HS-27A (cell line): ENCODE measurements at regions not wholly inside any gene's neighbourhood (a gene's known extent, or its start where the extent isn't known, plus 50 kb on each side); places are given as distances from the start of the nearest gene placed in this dataset.

Experiments
- DNase-seq: peaks from one replicate; pipeline ENCODE4 v3.0.0-alpha.2; 2012; ENCODE audit warnings: low read depth, missing footprints

DNA sequence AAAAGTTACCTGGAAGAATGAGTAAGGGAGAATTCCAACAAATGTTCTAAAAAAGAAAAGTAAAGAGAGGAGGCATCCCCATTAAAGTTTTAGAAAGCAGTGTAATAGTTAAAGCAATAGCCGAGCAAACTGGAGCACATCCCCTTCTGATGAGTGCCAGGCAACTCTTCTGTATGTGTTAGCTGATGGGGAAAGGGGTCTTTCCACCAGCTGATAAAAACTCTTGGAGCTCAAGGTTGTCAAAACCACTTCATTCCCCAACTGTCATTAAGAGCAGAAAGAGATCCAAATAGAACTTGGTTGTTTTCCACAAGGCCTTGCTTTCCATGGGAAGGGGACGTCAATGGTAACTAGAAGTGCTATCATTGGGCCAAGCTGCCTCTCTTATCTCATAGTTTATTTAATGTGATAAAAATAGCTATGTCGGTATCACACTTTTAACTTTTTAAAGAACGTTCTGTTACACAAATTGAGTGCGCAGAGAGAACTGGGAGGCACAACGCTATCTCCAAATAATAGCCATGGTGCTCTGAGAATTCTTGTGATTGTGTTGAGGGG, 116.9 kb downstream of the POLR2M start:
- DNase-seq: no peak

DNA sequence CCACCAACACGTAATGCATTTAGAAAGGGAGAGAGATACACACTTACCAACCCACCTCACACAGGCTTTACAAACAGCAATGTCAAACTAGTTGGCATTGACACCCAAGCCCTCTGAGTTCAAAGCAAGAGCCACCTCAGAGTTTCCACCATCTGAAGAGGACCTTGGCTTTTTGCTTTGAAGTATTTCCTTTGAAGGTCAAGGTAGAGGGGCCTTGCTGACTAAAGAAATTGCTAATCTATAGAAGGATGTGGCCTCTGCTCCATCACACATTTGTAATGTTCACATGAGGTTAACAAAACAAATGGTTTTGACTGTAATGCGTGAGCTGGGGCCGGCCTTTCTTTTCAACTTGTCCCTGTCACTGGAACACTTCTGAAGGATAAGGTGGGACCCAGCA, 117.7 kb downstream of the POLR2M start:
- DNase-seq: no peak

DNA sequence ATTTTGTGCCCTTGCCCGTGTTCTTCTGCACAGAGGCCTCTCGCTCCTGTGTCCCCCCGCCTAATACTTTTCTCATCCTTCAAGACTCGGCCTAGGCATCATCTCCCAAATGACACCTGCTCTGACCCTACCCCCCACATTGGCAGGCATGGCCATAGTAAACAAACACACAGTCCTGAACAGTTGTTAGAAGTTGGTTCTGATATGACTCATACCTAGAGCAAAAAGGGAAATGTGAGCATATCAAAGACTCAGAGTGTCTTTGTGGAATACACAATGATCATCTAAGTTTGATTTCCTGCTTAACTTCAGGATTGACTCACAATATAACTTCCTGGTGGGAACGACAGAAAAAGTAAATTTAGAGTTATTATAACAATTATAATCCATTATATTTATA, 120.5 kb downstream of the POLR2M start:
- no peak for DNase-seq

DNA sequence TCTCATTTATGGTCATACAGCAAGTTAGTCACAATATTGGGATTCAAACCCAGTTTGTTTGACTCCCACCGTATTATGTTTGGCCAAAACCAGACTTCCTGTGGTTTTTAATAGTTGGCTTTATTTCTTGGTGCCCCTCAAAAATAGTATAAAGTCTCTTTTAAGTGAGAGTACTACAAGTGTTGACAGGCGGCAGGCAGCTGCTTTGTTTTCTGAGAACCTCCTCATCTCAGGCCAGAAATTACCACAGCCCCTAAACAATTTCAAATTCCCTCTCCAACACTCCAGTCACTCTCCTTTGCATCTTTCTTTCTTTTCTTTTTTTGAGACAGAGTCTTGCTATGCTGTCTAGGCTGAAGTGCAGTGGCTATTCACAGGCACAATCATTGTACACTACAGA, 121.5 kb downstream of the POLR2M start:
- no peak for DNase-seq

DNA sequence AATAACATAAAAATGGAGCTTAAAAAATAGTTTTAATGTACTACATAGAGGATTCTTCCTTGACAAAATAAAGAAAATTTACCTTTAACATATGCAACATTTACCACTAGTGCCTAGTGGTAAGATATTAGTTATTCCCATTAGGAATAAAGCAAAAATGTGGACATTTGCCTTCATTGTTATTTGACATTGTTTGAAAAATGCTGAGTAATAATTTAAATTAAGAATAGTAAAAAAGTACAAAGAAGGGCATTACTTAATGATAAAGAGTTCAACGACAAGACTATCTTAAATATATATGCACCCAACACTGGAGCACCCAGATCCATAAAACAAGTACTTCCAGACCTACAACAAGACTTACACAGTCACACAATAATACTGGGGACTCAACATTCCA, 125.7 kb downstream of the POLR2M start:
- DNase-seq: no peak

DNA sequence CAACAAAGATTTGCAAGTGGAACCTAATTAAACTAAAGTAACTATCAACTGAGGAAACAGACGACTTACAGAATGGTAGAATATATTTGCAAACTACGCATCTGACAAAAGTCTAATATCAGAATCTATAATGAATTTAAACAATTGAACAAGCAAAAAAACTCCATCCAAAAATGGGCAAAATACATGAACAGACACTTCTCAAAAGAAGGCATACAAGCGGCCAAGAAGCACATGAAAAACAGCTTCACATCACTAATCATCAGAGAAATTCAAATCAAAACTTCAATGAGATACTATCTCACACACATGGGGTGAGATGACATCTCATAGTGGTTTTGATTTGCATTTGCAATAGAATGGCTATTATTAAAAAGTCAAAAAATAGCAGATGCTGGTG, 128.6 kb downstream of the POLR2M start:
- DNase-seq: no peak

DNA sequence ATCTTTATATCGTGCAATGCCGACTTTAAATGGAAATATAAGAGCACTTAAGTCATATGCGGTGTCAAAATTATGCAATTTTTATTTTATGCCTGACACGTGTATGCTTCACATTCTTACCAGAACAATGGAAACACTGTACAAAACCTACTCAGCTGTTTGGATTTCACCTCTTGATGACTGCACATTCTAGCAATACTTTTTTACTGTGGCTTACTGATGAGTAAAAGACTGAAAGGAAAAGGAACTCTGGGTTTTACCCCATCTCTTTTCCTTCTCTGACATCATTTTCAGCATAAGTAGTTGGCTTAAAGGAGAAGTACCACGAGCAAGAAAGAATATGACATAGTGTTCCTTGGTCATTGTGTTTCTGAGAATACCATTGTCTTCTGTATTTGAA, 142.8 kb downstream of the POLR2M start:
- DNase-seq: no peak

DNA sequence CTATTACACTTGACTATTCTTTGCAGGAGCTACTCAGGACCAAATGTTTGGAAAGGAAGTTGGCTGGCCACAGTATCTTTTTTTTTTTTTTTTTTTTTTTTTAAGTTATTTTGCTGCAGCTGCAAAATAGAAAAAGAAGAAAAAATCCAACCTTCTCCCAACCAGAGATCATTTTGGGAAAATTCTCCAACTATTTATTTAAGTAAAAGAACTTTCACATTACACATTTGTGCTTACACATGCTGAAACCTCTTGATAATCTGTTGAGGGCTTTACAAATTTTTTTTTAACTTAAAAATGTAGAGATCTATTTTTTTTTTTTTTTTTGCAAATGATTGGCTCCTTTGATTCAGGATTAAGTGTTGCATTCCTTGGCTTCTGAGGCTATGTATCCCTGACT, 148.0 kb downstream of the POLR2M start:
- no peak for DNase-seq

DNA sequence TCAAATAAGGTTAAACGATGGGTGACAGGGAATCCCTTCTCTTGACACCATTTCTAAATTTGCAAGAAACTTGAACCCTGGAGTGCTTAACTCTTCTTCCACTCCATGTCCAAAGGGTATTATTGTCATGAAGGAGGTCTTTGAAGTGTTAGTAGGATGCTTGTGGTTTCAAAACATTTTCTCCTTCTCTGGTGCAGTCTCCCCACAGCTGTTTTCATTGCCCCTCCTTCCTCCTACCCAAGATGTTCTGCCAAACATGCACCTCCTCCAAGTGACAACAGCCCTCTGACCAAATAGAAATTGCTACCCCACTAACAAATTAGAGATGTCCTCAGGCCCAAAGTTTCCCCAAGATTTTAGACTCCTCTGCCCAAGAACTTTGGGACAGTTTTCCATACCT, 151.4 kb downstream of the POLR2M start:
- DNase-seq: no peak

DNA sequence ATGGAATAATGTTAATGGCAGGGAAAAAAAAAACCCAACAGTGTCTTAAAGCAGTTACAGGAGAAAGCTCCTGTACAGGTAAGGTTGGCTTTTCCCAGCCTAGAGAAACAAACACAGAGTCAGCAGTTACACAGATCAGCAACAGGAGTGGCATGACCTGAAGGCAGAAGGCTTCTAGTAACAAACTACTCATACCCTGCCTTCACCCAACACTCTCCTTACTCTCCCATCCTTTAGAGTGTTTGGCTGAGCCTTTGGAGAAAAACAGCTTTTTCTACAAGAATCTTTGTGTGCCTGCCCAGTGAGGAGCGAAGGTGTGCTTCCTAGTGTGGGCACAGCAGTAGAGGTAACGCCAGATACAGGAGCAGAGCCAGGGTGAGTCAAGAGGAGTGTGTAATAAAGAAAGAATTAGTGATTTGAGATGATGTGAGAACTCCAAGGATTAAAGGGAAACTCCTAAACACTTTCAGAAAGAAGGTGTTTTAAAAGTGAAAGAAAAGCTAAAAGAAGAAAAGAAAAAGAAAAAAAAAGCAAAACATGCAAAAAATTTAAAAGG, 152.7 kb downstream of the POLR2M start:
- no peak for DNase-seq

DNA sequence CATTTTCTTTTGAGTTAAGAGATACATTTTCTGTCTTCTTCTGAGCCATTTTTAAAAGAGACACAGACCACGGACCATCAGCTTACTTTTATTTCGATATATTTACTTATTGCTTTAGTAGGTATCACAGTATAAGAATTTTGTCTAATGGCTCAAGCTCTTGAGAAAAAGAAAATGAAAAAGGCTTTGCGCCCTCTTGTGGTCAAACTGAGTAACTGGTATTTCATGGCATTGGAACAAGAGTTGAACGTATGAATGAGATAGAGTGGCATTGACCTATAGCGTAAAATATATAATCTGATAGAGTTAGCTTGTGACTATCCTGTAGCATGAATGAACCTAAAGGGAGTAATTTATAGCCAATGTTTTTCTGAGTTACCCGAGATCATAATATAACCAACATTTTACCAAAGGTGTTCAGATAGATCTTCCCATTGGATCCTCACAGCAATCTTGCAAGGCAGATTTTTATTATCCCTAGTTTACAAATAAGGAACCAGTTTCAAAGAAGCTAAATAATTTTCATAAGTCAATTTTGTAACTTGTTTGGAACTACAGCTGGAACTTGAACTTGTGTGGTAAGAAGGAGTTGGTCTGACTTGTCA, 154.6 kb downstream of the POLR2M start:
- DNase-seq: peak; percentile 66

DNA sequence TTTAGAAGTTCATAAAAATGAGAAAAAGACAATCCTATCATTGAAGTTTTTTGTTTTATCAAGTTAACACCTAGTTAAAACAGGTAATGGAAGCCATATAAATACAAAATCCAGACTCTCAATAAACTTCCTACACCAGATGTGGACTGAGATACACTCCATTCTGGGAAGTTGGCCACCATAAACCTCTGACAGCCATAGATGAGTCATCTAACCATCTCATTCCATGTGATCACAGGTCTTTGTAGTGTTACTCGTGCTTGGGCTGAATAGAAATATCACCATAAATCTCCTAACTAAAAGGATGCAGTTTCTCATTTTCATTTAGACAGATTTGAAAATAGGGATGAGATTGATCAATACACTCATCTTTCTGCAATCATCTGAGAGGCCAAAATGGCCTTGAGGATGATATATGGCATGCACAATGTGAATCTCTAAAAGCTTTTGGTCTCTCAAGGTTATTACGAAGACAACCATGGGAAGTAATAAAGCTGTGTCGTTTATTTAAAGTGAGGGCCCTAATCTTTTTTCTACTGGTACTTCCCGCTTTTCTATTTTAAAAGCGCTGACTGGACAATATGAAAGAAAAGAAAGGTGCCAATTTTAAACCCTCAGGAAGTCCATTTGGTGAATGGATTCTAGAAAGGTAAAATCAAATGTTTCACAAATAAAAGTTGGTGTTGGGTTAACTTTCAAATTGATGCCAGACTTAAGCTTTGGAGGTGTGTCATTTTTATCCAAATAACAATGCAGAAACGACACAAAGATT, 155.5 kb downstream of the POLR2M start:
- peak; percentile 62 for DNase-seq

DNA sequence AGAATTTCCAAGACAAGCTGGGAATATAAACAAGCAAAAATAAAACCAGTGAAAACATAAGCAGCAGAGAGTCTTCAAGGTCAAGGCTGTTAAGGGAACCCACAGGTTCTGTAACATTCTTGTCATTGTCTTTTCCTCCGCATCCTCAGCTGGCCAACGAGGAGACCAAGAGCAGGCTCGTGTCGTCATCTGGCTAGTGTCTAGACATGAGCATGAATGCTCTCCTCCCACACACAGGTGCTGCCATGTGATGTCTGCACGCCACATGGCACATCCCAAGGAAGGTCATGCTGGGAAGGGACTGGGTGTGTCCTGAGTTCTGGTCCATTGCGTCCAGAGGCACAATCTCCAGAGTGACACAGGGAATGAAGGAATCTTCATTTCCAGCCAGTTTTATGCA, 156.2 kb downstream of the POLR2M start:
- DNase-seq: no peak

DNA sequence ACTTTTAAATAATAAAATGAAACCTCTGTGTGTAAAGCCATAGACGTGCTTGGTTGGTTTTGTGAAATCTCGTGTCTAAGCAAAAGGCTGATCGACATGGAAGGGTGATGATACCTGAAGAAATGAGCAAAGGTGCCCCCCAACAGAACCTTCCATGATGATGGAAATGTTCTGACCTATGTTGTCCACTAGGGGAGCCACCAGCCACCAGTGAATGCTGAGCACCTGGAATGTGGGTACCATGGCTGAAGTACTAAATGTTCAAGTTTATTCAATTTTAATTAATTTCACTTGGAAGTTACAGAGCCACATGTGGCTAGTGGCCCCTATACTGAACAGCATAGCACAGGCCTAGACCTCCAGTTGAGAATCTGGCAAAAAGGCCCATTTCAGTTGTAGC, 158.8 kb downstream of the POLR2M start:
- no peak for DNase-seq

DNA sequence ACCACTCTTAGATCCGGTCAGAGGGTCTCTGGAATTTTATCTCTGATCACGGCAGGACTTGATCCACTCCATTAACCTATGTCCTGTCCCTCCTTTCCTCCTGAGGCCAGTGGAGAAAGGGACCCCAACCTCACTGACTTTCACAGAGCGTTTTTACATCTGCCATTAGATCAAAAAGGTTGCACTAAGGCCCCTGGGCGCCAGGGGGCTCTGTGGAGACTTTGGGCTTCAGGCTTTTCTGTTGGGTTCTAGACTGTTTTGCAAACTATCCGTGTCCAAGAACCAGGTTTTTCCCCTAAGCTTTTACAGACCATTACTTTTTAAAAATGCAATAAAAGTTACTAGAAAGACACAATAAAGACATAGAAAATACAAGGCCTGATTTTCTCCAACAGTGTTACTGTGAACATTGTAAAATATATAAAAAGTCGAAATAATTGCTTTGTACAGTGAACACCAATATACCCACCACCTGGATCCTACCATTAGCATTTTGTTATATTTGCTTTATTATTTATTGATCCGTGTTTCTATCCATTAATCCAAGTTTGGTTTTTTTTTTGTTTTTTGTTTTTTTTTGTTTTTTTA, 159.7 kb downstream of the POLR2M start:
- DNase-seq: no peak

DNA sequence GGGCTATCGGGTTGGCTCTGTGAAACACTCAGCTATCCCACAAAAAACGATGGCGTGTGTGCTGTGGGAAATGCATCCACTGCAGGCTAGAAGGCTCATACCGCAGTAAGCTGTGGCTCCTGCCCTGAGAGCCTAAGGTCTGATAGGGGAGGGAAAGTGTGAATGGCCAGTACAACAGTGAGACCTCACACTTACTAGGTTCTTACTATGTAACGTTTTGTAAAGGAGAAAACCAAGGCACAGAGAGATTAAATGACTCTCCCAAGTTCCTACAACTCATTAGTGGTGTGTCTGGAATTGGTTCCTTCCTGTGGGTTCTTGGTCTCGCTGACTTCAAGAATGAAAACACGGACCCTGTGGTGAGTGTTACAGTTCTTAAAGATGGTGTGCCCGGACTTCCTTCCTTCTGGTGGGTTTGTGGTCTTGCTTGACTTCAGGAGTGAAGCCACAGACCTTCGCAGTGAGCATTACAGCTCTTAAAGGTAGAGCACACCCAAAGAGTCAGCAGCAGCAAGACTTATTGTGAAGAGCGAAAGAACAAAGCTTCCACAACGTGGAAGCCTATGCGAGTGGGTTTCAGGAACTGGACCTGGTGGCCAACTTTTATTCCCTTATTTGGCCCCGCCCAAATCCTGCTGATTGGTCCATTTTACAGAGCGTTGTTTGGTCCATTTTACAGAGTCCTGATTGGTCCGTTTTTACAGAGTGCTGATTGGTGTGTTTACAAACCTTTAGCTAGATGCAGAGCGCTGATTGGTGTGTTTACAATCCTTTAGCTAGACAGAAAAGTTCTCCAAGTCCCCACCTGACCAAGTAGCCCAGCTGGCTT, 161.7 kb downstream of the POLR2M start:
- DNase-seq: no peak

DNA sequence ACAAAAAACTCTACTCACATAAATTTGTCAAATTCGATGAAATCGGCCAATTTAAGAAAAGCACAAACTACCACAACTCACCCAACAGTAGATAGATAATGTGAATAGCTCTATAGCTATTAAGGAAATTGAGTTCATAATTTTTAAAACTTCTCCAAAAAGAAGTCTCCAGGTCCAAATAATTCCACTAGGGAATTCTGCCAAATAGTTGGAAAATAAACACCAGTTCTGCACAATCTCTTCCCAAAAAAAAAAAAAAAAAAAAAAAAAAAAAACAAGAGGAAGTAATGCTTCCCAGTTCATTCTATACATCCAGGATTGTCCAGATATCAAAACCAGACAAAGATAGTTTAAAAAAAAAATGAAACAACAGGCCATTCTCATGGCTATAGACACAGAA, 164.2 kb downstream of the POLR2M start:
- no peak for DNase-seq

DNA sequence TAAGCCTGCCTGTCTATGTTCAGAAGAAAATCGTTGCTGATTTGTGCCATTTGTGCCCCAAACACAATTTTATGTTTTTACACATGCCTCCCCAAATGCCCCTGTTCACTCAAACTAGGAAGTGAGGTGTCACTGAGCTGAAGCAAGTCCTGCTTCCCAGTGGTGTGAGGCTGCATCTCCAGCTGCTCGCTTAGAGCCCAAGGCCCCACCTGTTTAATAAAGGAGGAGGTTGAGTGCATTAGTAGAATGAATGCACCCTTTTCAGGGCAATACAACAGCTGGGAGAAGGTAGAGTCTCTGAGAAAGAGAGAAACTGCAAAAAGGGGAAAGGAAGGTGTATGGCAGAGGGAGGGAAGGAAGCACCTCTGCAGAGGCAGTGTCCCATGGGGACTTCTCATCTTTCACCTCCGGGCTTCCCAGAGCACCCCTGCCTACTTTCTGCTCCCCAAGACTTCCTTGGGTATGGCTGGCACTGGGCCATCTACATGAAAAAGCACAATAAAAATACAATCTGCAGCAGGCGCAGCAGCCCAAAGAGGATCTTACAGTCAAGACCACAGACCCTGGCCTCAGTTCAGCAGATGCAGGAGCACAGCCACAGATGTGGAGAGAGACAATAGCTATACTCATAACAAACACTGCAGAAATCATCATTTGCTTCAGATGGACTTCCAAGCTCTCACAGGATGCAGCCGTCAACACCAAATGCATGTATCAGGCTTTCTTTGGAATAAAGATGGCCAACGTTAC, 165.9 kb downstream of the POLR2M start:
- no peak for DNase-seq

DNA sequence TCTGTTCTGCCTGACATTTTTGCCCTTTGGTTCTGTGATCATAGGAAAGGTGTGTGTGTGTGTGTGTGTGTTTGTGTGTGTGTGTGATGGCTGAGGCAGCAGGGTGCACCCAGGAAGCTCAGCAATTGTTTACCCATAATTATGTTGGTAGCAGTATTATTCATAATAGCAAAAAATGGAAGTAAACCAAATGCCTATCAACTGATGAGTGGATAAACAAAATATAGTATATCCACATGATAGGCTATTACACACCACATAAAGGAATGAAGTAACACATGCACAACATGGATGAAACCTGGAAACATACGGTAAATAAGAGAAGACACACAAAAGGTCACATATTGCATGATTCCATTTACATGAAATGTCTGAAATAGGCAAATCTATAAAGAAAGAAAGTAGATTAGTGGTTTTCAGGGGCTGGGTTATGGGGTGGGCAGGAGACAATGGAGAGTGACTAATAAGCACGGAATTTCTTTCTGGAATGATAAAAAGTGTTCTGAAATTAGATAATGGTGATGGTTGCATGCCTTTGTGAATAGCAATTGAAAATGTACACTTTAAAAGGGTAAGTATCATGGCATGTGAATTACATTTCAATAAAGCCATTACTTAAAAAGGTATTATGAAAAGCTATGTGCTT, 167.2 kb downstream of the POLR2M start:
- peak; percentile 91 for DNase-seq

DNA sequence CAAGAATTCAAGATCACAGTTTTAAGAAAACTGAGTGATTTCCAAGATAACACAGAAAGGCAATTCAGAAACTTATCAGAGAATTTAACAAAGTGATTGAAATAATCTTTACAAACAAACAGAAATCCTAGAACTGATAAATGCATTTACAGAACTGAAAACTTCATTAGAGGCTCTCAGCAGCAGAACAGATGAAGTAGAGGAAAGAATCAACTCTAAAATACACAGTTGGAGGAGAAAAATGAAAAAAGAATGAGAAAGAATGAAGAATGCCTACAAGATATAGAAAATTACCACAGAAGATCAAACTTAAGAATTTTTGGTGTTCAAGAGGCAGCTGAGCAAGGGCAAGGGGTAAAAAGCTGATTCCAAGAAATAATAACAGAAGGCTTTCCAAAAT, 168.8 kb downstream of the POLR2M start:
- DNase-seq: no peak

DNA sequence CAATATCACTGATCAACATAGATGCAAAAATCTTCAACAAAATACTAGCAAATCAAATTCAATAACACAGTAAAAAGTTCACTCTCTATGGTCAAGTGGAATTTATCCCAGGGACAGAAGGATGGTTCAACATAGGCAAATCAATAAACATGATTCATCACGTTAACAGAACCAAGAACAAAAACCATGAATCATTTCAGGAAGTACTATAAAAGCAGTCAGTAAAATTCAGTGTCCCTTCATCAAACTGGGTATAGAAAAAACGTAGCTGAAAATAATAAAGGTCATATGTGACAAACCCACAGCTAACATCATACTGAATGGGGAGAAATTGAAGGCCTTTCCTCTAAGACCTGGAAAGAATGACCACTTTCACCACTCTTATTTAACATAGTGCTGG, 172.1 kb downstream of the POLR2M start:
- DNase-seq: no peak
